Gastrocnemius medialis (tissue), 4 donors: ENCODE measurements at regions not wholly inside any gene's neighbourhood (a gene's known extent, or its start where the extent isn't known, plus 50 kb on each side); places are given as distances from the start of the nearest gene placed in this dataset.

ENCODE experiments used
- CTCF ChIP-seq, 5 experiments: fragments of 450-650 bp in 3 of 5; fragments of 200-600 bp in 2 of 5; sonication (generic) in 2 of 5; IDR thresholded peaks in 4 of 5; conservative IDR thresholded peaks in 1 of 5; 1 replicate in 4 of 5; 2 replicates in 1 of 5; pipeline ENCODE4 v1.5.1; 2016 to 2019; ENCODE audit warnings: antibody characterized with exemption in 5 of 5, mild to moderate bottlenecking in 3 of 5, moderate library complexity in 3 of 5
- POLR2A ChIP-seq, 2 donors: fragments of 450-650 bp; IDR thresholded peaks; one replicate each; pipeline ENCODE4 v1.6.1; 2017; ENCODE audit warnings: antibody characterized with exemption in 2 of 2, mild to moderate bottlenecking in 2 of 2, moderate library complexity in 2 of 2

- no peak for TF ChIP-seq POLR2A (IDR thresholded peaks at IDR 0.05)
- no peak for TF ChIP-seq CTCF (IDR thresholded peaks at IDR 0.05 in 4 of 5, conservative IDR thresholded peaks at IDR 0.05 in 1 of 5)
Measured at GRCh38 chr4:123569541-123569940, 172.9 kb downstream of the SPRY1 start.
